ENCODE measurements at regions not wholly inside any gene's neighbourhood (a gene's known extent, or its start where the extent isn't known, plus 50 kb on each side); places are given as distances from the start of the nearest gene placed in this dataset.
A peak's percentile ranks its signal among the peaks of the same experiment; 100 is the strongest.
"Not testable (repeated sequence)": the region's sequence is repeated elsewhere in the genome, so short reads cannot be mapped to it uniquely, and the experiment has no call there.

- no peak for DNase-seq (ENCODE audit: low spot score)
Measured at GRCh38 chr1:55869065-55869464, 653.9 kb upstream of the USP24 start.

DNA sequence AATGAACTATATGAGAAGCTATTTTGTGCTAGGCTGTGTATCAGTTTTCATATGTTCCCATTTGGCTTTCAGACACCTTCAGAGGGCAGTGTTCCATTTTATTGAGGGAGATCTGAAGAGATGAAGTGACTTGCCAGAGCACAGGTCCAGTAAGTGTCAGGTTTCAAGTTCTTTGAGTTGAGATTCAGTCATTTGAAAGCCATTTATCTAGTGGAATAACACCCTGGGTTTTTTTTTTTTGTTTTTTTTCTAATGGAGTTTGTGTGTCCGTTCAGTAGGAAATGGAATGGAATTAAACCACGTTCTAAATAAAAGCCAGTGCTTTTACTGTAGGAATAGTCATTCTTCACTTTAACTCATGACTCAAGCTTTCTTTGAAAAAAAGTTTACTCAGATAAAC, 652.9 kb upstream of the USP24 start:
- DNase-seq (ENCODE audit: low spot score) = no peak

DNA sequence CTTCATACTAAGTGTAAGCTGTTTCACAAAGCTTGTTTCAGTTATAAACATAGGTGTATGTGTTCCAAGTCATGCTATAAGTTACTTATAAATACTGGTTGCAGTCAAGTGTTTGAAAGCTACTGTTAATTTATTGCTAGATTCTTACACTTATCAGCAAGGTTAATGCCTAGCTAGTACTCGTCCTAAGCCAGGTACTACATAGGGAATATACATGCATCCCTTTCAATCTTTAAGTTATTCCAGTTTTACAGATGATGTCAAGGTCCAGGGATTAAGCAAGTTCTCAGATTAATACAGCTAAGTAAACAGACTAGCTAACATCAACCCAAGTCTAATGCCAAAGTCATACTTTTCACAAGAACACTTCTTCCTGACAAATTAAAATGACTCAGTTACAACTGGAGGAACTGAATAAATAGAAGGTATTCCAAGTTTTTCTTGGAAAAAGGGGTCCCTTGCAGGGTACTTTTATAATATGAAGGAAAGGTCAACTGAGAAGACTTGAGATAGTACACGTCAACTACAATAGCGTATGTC, 652.2 kb upstream of the USP24 start:
- DNase-seq (ENCODE audit: low spot score) = no peak

DNA sequence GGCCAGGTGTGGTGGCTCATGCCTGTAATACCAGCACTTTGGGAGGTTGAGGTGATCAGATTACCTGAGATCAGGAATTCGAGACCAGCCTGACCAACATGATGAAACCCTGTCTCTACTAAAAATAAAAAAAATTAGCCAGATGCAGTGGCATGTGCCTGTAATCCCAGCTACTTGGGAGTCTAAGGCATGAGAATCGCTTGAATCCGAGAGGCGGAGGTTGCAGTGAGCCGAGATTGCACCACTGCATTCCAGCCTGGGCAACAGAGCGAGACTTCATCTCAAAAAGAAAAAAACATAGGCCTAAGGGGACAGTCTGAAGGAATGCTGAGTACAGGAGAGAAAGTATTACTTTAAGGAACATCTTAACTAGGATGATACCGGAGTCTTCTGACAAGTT, 650.6 kb upstream of the USP24 start:
- not testable (repeated sequence) for DNase-seq (ENCODE audit: low spot score)

DNA sequence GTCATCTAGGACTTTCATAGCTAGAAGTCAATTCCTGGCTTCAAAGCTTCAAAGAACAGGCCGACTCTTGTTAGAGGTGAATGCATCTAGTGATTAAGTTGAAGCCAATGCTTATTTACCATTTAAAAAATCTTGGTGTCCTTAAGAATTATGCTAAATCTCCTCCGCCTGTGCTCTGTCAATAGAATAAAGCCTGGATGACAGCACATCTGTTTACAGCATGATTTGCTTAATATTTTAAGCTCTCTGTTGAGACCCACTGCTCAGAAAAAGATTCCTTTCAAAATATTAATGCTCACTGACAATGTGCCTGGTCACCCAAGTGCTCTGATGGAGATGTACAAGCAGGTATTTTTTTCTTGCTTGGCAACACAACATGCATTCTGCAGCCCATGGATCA, 649.1 kb upstream of the USP24 start:
- DNase-seq (ENCODE audit: low spot score) = no peak

DNA sequence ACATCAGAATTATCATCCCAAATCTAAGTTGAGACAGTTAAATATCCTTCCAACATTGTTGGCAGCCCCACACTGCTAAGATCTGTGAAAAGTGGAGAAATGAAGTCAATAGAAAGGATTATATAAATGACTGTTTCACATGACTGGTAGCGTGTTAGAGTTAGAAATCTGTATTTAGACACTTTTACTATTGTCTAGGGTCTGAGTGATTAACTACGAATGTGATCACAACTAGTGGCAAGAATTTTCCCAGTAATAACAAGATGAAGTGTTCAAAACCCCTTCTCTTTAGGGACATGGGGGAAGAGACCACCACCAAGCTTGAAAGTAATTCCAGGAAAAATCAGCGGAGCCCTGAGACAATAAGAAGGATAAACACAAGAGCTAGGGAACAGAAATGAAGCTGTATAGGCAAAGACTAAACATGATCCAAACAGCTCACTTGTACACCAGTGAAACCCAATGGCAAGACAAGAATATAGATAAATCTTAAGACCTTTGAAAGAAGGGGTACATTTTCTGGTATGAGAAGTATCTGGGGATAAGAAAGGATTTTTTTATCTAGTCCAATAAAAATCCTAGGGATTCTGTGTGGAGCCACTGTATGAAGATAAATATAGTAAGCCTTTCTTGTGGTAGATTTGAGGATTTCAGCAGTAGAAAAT, 646.6 kb upstream of the USP24 start:
- DNase-seq (ENCODE audit: low spot score) = no peak

GRCh38 chr1:55860798-55861519, 645.8 kb upstream of the USP24 start:
- DNase-seq (ENCODE audit: low spot score) = no peak

- DNase-seq (ENCODE audit: low spot score) = no peak
Measured at GRCh38 chr1:55860326-55860725, 645.2 kb upstream of the USP24 start.

GRCh38 chr1:55854911-55855310, 639.7 kb upstream of the USP24 start:
- no peak for DNase-seq (ENCODE audit: low spot score)

DNA sequence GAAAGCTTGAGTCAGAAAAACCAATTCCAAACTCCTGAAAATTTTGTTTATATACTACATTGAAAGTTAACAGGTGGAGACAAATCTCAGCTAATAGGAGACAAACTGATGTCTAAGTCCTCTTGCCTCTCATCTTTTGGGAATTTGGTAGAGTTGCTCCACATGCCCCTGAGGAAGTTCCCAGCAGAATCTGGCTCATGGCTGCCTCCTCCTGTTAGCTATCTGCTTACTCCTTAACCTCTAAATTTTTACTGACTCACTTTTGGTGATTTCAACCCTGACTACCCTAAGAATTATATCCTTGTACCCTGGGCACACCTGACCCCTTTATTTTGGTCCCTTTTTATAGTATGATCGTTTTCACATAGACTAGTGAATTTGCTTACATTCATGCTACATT, 633.7 kb upstream of the USP24 start:
- DNase-seq (ENCODE audit: low spot score) = no peak

- DNase-seq (ENCODE audit: low spot score) = no peak
Measured at GRCh38 chr1:55846051-55846450, 630.9 kb upstream of the USP24 start.

GRCh38 chr1:55844322-55844721, 629.2 kb upstream of the USP24 start:
- no peak for DNase-seq (ENCODE audit: low spot score)

GRCh38 chr1:55839626-55840025, 624.5 kb upstream of the USP24 start:
- DNase-seq (ENCODE audit: low spot score) = no peak

GRCh38 chr1:55839221-55839620, 624.1 kb upstream of the USP24 start:
- DNase-seq (ENCODE audit: low spot score) = no peak

DNA sequence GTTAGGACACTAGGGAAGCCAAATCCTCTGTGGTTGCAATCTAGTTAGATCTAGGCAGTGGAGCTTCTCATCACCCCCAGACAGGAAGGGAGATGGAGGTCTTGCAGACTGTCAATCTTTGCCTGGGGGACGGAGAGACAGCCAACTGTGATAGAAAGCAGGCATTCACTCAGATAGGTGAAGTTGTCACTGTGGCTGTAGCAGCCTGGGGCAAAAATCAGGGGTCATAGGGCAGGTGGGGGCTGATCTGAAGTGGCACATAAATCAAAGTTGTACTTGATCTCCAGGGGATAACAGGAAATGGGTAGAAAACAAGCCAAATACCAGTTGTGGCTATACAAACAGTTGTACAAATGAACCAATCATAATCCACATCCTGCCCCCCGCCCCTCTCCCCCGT, 620.9 kb upstream of the USP24 start:
- DNase-seq (ENCODE audit: low spot score) = no peak

- DNase-seq (ENCODE audit: low spot score) = no peak
Measured at GRCh38 chr1:55833529-55834091, 618.4 kb upstream of the USP24 start.

- DNase-seq (ENCODE audit: low spot score) = no peak
Measured at GRCh38 chr1:55831759-55832158, 616.6 kb upstream of the USP24 start.

DNA sequence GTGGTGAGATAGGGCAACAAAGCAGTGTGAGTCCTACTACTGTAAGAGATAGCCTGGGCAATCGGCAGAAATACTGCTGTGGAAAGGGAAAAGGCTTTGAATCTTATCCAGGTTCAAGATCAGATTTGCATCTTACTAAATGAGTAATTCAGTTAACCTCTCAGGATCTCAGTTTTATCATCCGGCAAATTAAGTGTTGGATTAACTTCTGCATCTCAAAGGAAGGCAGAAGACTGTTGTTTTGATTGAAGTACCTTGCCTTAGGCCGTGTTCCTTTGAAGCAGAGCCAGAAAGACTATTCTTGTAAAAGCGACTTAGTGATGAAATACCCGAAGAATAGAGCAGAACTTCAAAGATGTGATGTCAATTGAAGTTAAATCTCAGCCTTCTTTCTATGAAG, 612.9 kb upstream of the USP24 start:
- peak; percentile 5 for DNase-seq (ENCODE audit: low spot score)

DNA sequence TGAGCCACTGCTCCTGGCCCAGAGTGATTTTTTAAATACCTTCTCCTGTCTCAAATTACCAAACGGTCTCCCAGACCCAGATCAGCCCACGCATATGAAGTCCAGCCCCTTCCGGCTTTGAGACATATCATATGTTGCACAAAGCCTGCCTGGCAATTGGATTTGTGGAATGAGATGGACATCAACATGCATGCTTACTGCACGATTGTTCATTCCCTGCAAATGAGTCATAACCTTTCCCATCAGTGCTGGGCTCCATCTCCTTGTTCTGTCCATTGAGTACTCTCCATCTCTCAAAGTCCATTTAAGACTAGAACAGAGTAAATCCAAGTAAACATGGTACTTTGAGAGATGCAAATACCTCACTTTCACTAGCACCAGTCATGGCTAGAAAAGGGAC, 612.2 kb upstream of the USP24 start:
- DNase-seq (ENCODE audit: low spot score) = no peak

DNA sequence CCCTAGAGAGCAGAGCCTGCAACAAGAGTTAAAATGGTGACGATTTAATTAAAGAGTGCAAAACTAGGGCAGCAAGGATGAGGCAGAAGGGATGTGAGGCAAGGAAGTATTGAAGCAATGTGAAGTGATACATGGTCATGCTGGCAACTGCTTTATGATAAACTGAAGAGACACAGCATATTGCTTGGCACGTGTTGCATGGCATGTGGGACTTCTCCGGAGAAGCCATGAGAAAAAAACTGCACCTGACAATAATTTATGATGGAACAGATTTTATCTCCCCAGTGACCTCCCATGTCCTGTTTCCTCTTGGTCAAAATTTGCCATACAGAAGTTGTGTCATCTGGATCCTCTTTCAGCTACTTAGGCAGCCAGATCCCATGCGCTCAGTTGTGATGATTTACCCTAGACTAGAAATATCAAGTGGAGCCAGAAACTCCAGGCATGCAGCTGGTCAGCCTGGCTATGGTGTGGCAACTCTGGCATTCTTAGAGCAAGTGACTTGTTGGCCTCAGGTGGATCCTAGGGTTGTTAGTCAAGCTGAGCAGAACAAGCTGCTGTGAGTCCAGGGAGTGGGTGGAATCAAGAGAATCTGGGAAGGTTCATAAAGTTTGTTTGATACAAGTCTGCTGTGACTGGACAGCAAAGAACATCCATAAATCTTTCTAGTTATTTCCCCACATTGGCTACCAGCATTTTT, 611.4 kb upstream of the USP24 start:
- no peak for DNase-seq (ENCODE audit: low spot score)

GRCh38 chr1:55825461-55825860, 610.3 kb upstream of the USP24 start:
- DNase-seq (ENCODE audit: low spot score) = no peak

DNA sequence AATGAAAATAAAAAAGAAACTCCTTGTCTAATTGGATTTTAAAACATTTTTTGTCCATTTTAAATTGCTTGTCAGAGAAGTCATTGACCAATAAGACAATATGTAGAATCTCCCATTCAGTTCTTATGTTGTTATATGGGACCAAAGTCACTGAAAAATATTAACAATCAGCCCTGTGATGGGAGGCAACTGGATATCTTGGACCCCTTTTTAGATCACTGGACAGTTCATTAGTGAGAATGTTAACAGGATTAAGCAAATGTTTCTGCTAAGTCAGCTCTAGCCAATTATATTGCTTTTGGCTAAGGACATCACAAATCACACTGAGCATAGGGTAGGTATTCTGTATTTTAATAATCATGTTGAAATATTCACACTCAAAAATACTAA, 609.1 kb upstream of the USP24 start:
- DNase-seq (ENCODE audit: low spot score) = no peak

Measured in LoVo (cell line).